ENCODE measurements at regions not wholly inside any gene's neighbourhood (a gene's known extent, or its start where the extent isn't known, plus 50 kb on each side); places are given as distances from the start of the nearest gene placed in this dataset.

DNA sequence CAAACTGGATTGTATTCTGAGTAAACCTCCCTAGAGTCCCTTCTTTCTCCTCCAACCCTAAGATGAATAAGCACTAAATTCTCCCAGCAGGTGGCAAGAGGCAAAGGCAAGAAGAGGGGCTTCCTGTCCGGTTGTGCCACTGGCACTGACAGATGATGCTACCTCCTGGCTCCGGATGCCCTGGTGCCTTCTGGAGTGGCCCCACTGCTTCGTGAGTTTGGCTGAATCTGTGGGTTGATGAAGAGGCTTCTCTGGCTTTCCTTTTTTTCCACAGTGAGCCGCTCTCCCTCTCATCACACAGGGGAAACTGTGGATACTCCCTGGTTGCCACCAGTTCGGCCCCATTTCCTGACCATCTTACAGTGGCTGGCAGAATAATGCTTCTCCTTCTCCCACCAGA, 404.7 kb downstream of the GALR1 start:
- no peak overlapping the region for H3K27ac ChIP-seq (ENCODE audit: control insufficient read depth, insufficient read depth, low read length)
- no peaks in the 10 kb centered on the region for H3K9me1 ChIP-seq (ENCODE audit: control insufficient read depth, extremely low read depth, insufficient read depth, low read length)
- H4K20me1 ChIP-seq (ENCODE audit: control insufficient read depth, extremely low read depth, insufficient read depth, low read length), result no peaks in the 10 kb centered on the region
- DNase-seq (ENCODE audit: low read depth, low spot score) (no peak), FAIRE-seq (no peak)
- H3K4me1 ChIP-seq (ENCODE audit: control insufficient read depth, extremely low read depth, insufficient read depth, low read length), result no peaks in the 10 kb centered on the region
- H3K4me2 ChIP-seq (ENCODE audit: control insufficient read depth, extremely low read depth, insufficient read depth, low read depth, low read length), result no peak overlapping the region
- peaks cover 10% of the 10 kb centered on the region for H3K9me3 ChIP-seq (ENCODE audit: control insufficient read depth, low read depth, low read length)
- H3K79me2 ChIP-seq (ENCODE audit: control insufficient read depth, insufficient read depth, low read length), result no peaks in the 10 kb centered on the region
- dilution Hi-C loops (cut with MboI; ENCODE audit: extremely low pct_ligation_motif_present, low sequenced_read_pairs), result no loop called here
- H3K9ac ChIP-seq (ENCODE audit: control insufficient read depth, extremely low read depth, insufficient read depth, low read length), result no peak overlapping the region
- no peak overlapping the region for H3K4me3 ChIP-seq (ENCODE audit: control insufficient read depth in 2 of 3, extremely low read depth in 1 of 3, insufficient read depth in 2 of 3, low read depth in 1 of 3, low read length in 3 of 3)
- no peak overlapping the region for H2AFZ ChIP-seq (ENCODE audit: control insufficient read depth, low read length)
- TF ChIP-seq CTCF (optimal IDR thresholded peaks at IDR 0.05 in 1 of 3, IDR thresholded peaks at IDR 0.05 in 1 of 3, conservative IDR thresholded peaks at IDR 0.05 in 1 of 3; ENCODE audit: extremely low read depth in 1 of 3, insufficient read depth in 2 of 3, low read length in 3 of 3) (no peak), EZH2 (IDR thresholded peaks at IDR 0.05; ENCODE audit: low read length) (no peak)
- no peaks in the 10 kb centered on the region for H3K36me3 ChIP-seq (ENCODE audit: control insufficient read depth in 2 of 2, extremely low read depth in 1 of 2, insufficient read depth in 2 of 2, low read length in 2 of 2)
- no peaks in the 10 kb centered on the region for H3K27me3 ChIP-seq (ENCODE audit: control insufficient read depth, extremely low read depth, insufficient read depth, low read length)

GRCh38 chr18:77657651-77658298, 408.1 kb downstream of the GALR1 start:
- Histone ChIP-seq H3K9me3 (ENCODE audit: control insufficient read depth, low read depth, low read length) (peaks cover 10% of the 10 kb centered on the region), H3K27me3 (ENCODE audit: control insufficient read depth, extremely low read depth, insufficient read depth, low read length) (no peaks in the 10 kb centered on the region), H3K9me1 (ENCODE audit: control insufficient read depth, extremely low read depth, insufficient read depth, low read length) (no peaks in the 10 kb centered on the region), H3K79me2 (ENCODE audit: control insufficient read depth, insufficient read depth, low read length) (no peaks in the 10 kb centered on the region), H3K4me1 (ENCODE audit: control insufficient read depth, extremely low read depth, insufficient read depth, low read length) (no peaks in the 10 kb centered on the region), H4K20me1 (ENCODE audit: control insufficient read depth, extremely low read depth, insufficient read depth, low read length) (no peaks in the 10 kb centered on the region), H2AFZ (ENCODE audit: control insufficient read depth, low read length) (no peak overlapping the region), H3K27ac (ENCODE audit: control insufficient read depth, insufficient read depth, low read length) (no peak overlapping the region), H3K4me2 (ENCODE audit: control insufficient read depth, extremely low read depth, insufficient read depth, low read depth, low read length) (no peak overlapping the region), H3K4me3 (ENCODE audit: control insufficient read depth in 2 of 3, extremely low read depth in 1 of 3, insufficient read depth in 2 of 3, low read depth in 1 of 3, low read length in 3 of 3) (no peak overlapping the region), H3K36me3 (ENCODE audit: control insufficient read depth in 2 of 2, extremely low read depth in 1 of 2, insufficient read depth in 2 of 2, low read length in 2 of 2) (no peaks in the 10 kb centered on the region), H3K9ac (ENCODE audit: control insufficient read depth, extremely low read depth, insufficient read depth, low read length) (no peak overlapping the region)
- DNase-seq (ENCODE audit: low read depth, low spot score) (no peak), FAIRE-seq (no peak)
- dilution Hi-C loops (cut with MboI; ENCODE audit: extremely low pct_ligation_motif_present, low sequenced_read_pairs), result no loop called here
- TF ChIP-seq EZH2 (IDR thresholded peaks at IDR 0.05; ENCODE audit: low read length) (no peak), CTCF (optimal IDR thresholded peaks at IDR 0.05 in 1 of 3, IDR thresholded peaks at IDR 0.05 in 1 of 3, conservative IDR thresholded peaks at IDR 0.05 in 1 of 3; ENCODE audit: extremely low read depth in 1 of 3, insufficient read depth in 2 of 3, low read length in 3 of 3) (no peak)

Data from keratinocyte (primary cell).